ENCODE measurements at regions not wholly inside any gene's neighbourhood (a gene's known extent, or its start where the extent isn't known, plus 50 kb on each side); places are given as distances from the start of the nearest gene placed in this dataset.

DNA sequence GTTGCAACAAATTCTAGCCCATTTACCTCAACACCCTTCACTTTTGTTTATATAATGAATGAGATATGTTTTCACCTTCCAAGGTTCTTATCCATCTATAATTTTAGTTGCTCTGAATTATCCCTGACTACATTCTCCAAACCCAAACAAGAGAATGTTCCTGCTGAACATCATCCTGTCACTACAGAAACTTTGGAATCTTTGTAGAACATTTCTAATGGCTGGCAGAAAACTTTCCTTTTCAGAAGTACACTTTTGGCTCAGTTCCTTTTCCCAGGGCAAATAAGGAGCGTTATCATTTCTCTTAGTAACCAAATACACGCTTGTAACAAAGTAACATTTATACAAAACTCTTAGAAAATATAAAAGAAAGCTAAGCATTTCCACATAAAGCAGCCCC lies 860.6 kb upstream of the SEMA6A start:
- Mint-ChIP-seq H3K27me3 (ENCODE audit: low read depth in 2 of 2) (no peaks in the 10 kb centered on the region), H3K4me1 (no peaks in the 10 kb centered on the region), H3K27ac (no peak overlapping the region), H3K4me3 (no peak overlapping the region), H3K36me3 (no peaks in the 10 kb centered on the region), H3K9me3 (peaks cover 3 to 10% of the 10 kb centered on the region in 2 donors)
- TF ChIP-seq, protein P1, sequence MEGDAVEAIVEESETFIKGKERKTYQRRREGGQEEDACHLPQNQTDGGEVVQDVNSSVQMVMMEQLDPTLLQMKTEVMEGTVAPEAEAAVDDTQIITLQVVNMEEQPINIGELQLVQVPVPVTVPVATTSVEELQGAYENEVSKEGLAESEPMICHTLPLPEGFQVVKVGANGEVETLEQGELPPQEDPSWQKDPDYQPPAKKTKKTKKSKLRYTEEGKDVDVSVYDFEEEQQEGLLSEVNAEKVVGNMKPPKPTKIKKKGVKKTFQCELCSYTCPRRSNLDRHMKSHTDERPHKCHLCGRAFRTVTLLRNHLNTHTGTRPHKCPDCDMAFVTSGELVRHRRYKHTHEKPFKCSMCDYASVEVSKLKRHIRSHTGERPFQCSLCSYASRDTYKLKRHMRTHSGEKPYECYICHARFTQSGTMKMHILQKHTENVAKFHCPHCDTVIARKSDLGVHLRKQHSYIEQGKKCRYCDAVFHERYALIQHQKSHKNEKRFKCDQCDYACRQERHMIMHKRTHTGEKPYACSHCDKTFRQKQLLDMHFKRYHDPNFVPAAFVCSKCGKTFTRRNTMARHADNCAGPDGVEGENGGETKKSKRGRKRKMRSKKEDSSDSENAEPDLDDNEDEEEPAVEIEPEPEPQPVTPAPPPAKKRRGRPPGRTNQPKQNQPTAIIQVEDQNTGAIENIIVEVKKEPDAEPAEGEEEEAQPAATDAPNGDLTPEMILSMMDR (IDR thresholded peaks at IDR 0.05): no peak
- WGBS (ENCODE audit: insufficient coverage): 80% methylated on average over 2 of the region's 2 CpGs
- no peaks in the 10 kb centered on the region for H3K36me3 ChIP-seq (ENCODE audit: control insufficient read depth, insufficient read depth, low read length)
- intact Hi-C loops (cut with micrococcal nuclease): no loop called here
- H3K27ac ChIP-seq (ENCODE audit: low read length): no peak overlapping the region
- ATAC-seq (no peak), DNase-seq (no peak)
- no peaks in the 10 kb centered on the region for H3K9me3 ChIP-seq (ENCODE audit: control insufficient read depth, insufficient read depth, low read length)
- H3K4me1 ChIP-seq (ENCODE audit: control insufficient read depth, insufficient read depth, low read length): no peaks in the 10 kb centered on the region
- no peaks in the 10 kb centered on the region for H3K27me3 ChIP-seq (ENCODE audit: control insufficient read depth, insufficient read depth, low read length)
- no peak overlapping the region for H3K4me3 ChIP-seq (ENCODE audit: low read length)

DNA sequence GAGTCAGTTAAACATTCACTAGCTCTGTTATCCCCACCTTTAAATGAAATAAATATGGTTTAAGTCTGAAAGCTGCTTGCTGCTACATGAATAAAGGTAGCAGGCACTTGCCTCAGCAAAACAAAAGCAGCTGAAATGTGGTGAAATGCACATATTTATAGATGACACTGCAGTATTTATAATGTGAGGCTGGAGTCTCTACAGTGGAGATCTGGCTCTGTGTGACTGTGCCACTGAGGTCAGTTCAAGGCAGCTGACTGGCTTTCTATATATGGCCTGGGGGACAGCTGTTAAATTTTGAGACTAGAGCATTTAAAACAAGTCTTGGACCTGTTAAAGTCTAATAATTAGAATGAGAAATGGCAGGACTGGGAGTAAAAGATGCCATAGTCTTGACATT lies 859.6 kb upstream of the SEMA6A start:
- Histone ChIP-seq H3K27ac (ENCODE audit: low read length) (no peak overlapping the region), H3K4me3 (ENCODE audit: low read length) (no peak overlapping the region), H3K4me1 (ENCODE audit: control insufficient read depth, insufficient read depth, low read length) (no peaks in the 10 kb centered on the region), H3K9me3 (ENCODE audit: control insufficient read depth, insufficient read depth, low read length) (no peaks in the 10 kb centered on the region), H3K27me3 (ENCODE audit: control insufficient read depth, insufficient read depth, low read length) (no peaks in the 10 kb centered on the region), H3K36me3 (ENCODE audit: control insufficient read depth, insufficient read depth, low read length) (no peaks in the 10 kb centered on the region)
- Mint-ChIP-seq H3K27ac (no peak overlapping the region), H3K9me3 (peaks cover 3 to 11% of the 10 kb centered on the region in 2 donors), H3K4me3 (no peak overlapping the region), H3K4me1 (no peaks in the 10 kb centered on the region), H3K36me3 (no peaks in the 10 kb centered on the region), H3K27me3 (ENCODE audit: low read depth in 2 of 2) (no peaks in the 10 kb centered on the region)
- intact Hi-C loops (cut with micrococcal nuclease): no loop called here
- no peak for ATAC-seq
- TF ChIP-seq, protein P1 (IDR thresholded peaks at IDR 0.05): no peak
- no peak for DNase-seq

DNA sequence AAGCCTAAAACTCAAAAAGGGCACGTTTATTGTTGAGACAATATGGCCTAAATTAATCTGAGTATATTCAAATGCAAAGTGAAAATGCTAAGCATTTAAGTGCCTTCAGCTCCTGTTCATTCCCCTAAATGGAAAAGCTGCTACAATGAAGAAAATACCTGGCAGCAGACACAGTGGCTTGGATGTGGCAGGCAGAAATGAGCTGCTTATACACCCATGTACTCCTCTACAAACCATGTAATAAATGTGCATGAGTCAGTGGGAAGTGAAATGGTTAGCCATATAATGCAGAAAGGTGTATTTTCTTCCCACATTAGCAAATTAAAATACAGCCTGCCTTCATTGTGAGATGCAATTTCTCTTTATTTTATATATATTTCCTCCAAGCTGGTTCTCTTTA lies 859.2 kb upstream of the SEMA6A start:
- no peaks in the 10 kb centered on the region for H3K4me1 Mint-ChIP-seq
- TF ChIP-seq, protein P1 (IDR thresholded peaks at IDR 0.05): no peak
- H3K36me3 Mint-ChIP-seq: no peaks in the 10 kb centered on the region
- Histone ChIP-seq H3K4me1 (ENCODE audit: control insufficient read depth, insufficient read depth, low read length) (no peaks in the 10 kb centered on the region), H3K27ac (ENCODE audit: low read length) (no peak overlapping the region), H3K4me3 (ENCODE audit: low read length) (no peak overlapping the region), H3K9me3 (ENCODE audit: control insufficient read depth, insufficient read depth, low read length) (no peaks in the 10 kb centered on the region), H3K36me3 (ENCODE audit: control insufficient read depth, insufficient read depth, low read length) (no peaks in the 10 kb centered on the region), H3K27me3 (ENCODE audit: control insufficient read depth, insufficient read depth, low read length) (no peaks in the 10 kb centered on the region)
- peaks cover 3 to 10% of the 10 kb centered on the region in 2 donors for H3K9me3 Mint-ChIP-seq
- H3K27ac Mint-ChIP-seq: no peak overlapping the region
- no peak overlapping the region for H3K4me3 Mint-ChIP-seq
- WGBS (ENCODE audit: insufficient coverage): 75% methylated on average over 1 of the region's 1 CpG
- ATAC-seq: no peak
- no peaks in the 10 kb centered on the region for H3K27me3 Mint-ChIP-seq (ENCODE audit: low read depth in 2 of 2)
- no peak for DNase-seq
- intact Hi-C loops (cut with micrococcal nuclease): no loop called here

DNA sequence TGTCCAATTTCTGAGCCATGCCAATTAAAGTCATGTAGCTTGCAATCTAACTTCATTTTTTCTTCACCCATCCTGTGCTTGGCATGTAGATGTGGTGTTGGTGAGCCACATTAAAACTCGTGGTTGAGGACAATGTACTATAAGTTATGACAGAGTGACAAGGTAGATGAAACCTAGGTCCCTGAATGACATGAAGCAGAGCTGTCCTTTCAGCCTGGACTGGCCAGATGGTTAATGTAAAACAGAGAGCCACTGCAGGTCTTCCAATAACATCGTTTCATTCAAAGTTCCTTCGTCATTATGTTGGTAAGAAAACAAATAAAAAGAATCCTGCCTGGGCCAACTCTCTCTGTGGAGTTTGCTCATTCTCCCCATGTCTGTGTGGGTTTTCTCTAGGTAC lies 856.5 kb upstream of the SEMA6A start:
- H3K4me1 ChIP-seq (ENCODE audit: control insufficient read depth, insufficient read depth, low read length): no peaks in the 10 kb centered on the region
- no peak overlapping the region for H3K27ac Mint-ChIP-seq
- WGBS (ENCODE audit: insufficient coverage): 87% methylated on average over 3 of the region's 3 CpGs
- H3K4me3 ChIP-seq (ENCODE audit: low read length): no peak overlapping the region
- H3K27ac ChIP-seq (ENCODE audit: low read length): no peak overlapping the region
- intact Hi-C loops (cut with micrococcal nuclease): no loop called here
- no peaks in the 10 kb centered on the region for H3K27me3 Mint-ChIP-seq (ENCODE audit: low read depth in 2 of 2)
- H3K4me1 Mint-ChIP-seq: no peaks in the 10 kb centered on the region
- H3K27me3 ChIP-seq (ENCODE audit: control insufficient read depth, insufficient read depth, low read length): no peaks in the 10 kb centered on the region
- H3K36me3 ChIP-seq (ENCODE audit: control insufficient read depth, insufficient read depth, low read length): no peaks in the 10 kb centered on the region
- H3K9me3 ChIP-seq (ENCODE audit: control insufficient read depth, insufficient read depth, low read length): no peaks in the 10 kb centered on the region
- TF ChIP-seq, protein P1 (IDR thresholded peaks at IDR 0.05): no peak
- no peak for ATAC-seq
- no peak for DNase-seq
- H3K4me3 Mint-ChIP-seq: no peak overlapping the region
- H3K9me3 Mint-ChIP-seq: peaks cover 8 to 9% of the 10 kb centered on the region in 2 donors
- H3K36me3 Mint-ChIP-seq: no peaks in the 10 kb centered on the region
